RPMI8226 (cell line): ENCODE measurements at regions not wholly inside any gene's neighbourhood (a gene's known extent, or its start where the extent isn't known, plus 50 kb on each side); places are given as distances from the start of the nearest gene placed in this dataset.
"Not testable (repeated sequence)": the region's sequence is repeated elsewhere in the genome, so short reads cannot be mapped to it uniquely, and the experiment has no call there.

Source experiments
- DNase-seq: peaks from one replicate; pipeline ENCODE4 v3.0.0-alpha.2; 2015

DNA sequence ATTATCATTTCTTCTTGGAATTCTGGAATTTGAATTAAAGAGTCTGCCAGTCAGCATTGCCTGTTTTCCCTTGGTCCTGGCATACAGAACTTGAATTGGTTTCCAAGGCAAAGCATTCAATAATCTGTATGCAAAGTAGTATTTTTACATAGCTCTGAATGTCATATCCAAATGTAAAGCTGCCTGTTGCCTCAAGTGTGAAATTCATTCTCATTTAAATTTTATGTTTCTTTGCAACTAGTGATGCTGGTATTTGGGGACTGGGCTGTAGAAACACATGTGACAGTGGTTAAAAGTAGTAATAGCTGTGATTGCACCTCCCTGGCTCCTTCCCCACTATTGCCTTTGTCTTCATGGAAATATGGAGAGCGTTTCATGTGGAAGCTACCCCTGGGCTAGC is 743.9 kb upstream of the GOLIM4 start:
- DNase-seq = no peak

DNA sequence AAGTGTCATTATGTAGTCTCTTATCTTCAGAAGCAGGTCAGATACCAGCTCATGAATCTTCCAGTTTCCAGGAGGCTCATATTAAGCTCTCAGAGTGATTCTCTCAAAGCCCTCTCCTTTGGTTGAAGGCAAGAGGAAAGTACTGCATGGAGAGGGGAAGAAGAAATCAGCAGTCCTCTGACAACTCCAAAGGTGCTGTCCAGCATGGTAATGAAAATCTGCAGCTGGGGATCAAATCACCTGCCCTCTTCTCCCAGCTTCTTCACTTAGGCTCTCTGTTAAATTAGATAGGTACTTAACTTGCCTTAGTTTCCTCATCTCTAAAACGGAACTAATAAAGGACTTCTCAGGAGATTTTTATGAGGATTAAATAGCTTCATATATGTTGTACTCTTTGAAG is 738.8 kb upstream of the GOLIM4 start:
- no peak for DNase-seq

DNA sequence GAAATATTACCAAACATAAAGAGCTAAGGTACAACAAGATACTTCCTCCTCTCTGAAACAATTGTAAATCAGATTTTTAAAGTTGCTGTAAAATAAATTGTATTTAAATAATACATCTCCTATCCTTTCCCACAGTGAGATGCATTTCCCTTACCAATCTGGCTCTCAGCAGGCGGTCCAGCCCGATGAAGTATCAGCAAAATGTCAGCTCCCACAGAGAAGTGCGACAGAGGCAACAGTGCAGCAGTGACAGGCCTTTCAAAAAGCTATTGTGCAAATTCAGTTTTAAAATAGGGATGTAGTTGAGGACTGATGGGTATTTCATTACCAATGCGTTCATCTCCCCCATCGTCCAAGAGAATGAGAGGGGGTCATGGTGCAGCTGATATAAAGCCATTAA is 733.2 kb upstream of the GOLIM4 start:
- no peak for DNase-seq

DNA sequence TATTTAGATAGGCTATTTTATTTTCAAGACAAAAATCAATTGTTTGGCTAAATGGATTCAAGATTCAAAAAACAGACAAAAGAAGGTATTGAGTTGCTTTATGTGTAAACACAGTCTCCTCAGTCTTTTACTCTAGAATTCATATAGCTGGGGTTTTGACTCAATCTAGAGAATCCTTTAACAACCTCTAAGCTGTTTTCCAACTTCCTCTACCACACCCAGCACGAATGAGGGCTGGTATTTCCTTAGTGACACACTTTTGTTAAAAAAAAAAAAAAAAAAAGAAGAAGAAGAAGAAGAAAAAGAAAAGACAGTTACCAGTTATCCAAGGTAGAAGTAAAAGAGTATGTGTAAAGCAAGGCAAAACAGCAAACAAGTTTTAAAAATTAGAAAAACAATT is 732.8 kb upstream of the GOLIM4 start:
- no peak for DNase-seq

DNA sequence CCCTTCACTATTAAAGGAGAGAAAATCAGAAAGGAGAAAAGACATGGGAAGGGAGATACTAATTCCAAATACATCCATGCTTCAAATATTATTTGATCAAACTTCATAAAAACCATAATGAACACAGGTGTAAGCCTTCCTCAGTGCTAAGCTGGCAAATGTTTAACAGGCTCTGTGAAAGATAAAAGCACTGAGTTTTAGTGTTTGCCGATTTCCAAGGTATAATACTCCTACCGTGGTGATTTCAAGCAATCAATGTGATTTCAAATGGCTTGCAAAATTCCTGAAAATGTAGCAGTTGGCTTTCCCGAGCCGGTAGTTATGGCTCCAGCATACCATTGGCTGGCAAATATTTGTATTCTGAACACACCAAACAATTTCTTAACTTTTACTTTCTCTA is 732.3 kb upstream of the GOLIM4 start:
- no peak for DNase-seq

DNA sequence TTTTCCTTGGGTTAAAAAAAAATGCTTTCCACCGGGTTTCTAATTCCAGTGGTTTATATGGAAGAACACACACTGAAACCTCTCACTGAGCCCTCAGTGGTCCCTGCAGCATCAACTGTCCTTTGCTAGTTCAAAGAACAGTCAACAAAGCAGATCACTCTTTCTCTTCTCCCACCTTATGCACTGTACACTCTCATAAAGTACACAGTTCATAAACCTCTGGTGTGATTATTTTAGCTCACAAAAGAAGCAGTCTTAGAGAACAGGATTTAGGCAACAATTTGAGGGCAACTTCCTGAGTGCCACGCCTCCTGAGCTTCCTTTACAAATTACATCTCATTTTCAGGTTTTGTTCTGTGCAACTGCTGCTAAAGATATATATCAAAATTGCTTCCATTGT is 728.4 kb upstream of the GOLIM4 start:
- DNase-seq = no peak

DNA sequence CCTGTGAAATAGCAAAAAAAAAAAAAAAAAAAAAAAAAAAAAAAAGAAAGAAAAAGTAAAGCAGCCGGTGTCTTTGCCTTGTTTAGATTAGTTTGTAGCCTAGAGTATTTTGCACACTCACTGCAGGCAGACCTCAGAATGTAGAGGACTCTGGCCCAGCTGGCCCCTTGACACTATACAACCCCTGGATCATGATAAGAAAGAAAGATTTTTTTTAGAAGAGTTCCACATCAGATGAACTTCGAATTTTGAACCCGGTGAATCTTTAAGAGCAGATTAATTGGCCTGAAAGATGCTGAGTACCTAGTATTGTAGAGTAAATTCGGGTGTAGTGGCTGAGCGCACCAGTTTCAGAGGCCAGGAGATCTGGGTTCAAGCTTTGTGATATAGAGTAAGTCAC is 727.7 kb upstream of the GOLIM4 start:
- DNase-seq = no peak

DNA sequence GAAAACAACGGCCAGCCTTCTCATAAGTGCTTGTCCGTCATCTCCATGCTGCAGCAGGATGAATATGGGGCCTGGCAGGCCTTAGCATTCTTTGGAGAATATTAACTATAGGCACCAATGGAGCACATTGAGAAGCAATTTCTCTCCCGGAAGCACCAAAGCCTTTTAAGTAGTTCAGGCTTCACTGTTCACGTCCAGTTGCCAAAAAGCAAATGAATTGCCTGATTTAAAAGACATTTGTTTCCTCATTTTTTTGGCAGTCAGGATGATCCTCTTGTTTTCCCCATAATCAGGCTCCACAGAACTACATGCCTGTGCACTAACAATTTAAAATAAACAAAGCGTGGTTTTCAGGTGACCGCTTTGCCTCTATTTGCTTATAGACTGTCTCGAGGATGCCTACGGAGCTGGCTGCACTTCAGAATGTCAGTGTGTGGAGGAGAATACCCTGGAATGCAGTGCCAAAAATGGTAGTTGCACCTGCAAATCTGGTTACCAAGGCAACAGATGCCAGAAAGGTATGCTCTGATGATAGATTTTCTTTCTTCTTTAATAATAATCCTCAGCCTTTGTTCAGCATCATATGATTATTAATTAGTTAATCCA is 725.2 kb upstream of the GOLIM4 start:
- no peak for DNase-seq

DNA sequence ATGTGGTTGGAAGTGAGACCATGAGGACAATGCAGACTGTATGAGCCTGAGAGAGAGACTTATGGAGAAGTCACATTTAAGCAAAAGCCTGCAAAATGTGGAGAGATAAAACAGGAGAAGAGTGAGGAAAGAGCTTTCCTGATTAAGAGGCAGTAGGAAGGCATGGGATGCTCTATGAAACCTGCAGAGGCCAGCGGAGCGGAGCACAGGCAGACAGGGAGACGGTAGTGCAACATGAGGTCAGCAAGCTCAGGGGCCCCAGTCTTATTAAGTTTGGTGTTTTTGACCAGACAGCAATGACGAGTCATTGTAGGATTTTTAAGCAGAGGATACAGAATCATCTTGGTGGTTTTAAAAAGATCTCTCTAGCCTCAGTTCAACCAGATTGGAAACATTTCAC is 721.5 kb upstream of the GOLIM4 start:
- no peak for DNase-seq

DNA sequence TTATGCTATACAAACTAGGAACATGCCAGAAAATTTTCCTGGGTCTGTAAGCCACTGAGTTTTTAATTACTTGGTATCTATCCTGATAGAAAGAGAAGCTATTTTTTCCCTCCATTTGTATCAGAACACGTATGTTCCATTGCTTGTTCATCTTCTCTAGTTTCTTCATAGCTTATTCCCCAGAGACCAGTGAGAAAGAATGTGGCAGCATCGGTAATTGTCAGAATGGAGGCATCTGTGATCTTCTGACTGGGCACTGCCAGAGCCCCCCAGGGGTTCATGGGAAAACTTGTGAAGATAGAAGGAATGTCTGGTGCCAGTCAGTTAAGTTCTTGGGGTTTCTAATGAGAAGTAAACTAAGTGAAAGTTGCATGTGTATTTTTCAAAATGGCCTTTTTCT is 720.2 kb upstream of the GOLIM4 start:
- no peak for DNase-seq

DNA sequence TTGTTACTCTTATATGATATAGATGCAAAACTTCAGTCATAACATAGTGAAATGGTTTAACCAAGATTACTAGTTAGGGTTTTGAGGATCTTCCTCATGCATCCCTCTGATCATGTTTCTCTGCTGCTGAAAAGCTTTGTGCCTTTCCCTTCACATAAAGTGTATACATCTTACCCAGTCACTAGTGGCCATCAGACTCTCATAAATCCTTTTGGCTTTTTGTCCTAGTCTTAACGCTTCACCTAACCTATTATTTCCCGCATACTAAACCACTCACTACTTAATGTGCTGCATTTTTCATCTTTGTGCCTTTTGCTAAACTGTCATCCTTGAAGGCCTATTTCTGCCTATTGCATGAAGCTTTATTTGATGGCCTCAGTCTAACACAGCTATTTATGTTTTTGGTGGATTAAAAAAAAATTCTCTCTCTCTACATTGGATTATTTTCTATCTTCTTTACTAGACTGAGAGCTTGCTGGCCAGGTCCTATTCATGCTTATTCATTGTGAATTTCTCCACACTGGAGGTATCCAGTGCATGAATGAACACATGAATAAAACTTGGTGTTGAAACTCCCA is 717.6 kb upstream of the GOLIM4 start:
- DNase-seq = no peak

DNA sequence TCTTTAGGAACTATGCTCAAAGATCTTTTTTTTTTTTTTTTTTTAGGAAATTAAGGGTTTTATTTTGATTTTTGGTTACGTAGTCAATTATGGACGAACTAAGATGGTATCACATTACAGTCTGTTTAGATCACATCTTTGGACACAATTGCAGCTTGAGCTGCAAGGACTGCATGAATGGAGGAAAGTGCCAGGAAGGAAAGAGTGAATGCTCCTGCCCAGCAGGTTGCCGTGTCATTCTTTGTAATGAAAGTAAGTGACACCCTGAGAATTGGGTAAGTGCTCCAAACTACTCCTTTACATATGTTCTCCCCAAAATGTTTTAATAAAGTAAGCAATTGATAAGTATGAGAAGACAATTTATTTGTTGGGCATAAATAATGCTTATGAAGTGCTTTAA is 716.5 kb upstream of the GOLIM4 start:
- no peak for DNase-seq

DNA sequence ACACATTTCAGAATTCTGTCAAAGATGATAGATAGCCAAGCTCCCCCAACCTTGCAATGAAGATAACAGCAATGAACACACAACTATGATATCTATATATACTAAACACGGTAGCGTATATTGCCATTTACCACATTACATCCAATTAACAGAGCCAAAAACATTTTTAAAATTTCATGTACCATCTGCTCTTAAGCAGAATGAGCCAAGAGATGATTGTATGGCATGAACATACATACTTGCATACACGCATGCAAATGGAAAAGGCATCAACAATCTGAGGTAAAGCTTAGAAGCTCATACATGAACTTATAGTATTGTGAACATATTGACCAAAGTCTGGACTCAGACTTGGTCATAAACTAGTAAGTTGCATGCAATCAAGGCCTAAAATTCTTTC is 712.9 kb upstream of the GOLIM4 start:
- DNase-seq = no peak

DNA sequence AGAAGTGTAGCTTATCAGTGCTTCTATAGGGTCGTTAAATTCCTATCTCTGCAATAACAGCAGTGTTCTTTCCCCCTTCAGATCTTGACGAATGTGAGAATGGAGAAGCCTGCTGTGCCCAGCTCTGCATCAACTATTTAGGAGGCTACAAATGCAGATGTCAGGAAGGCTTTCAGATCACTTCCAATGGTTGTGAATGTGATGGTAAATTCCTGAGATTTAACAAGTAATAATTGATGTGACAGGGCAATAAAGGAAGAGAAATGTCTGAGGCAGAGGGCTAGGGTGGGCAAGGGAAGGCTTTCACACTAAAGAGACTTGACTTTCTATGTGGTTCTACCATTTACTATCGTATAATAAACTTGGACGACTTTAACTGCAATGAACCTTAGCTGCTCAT is 711.7 kb upstream of the GOLIM4 start:
- DNase-seq = no peak

DNA sequence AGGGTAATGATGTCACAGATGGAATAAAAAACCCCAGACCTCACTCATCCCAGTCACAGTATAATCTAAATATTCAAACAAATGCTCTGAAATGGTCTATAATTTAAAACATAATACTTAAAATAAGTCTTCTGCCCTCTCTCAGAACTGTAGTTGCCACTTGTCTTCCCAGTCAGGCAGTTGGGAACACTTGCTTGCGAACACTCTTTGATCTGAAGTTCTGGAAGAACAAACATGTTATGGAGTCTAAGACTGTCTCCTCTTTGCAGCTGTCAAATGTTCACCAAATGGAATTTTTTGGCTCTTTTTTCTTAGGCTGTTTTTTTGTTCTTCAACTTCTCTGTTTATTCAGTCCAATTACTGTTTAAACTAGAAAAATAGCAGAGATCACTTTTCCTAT is 711.1 kb upstream of the GOLIM4 start:
- DNase-seq = no peak

DNA sequence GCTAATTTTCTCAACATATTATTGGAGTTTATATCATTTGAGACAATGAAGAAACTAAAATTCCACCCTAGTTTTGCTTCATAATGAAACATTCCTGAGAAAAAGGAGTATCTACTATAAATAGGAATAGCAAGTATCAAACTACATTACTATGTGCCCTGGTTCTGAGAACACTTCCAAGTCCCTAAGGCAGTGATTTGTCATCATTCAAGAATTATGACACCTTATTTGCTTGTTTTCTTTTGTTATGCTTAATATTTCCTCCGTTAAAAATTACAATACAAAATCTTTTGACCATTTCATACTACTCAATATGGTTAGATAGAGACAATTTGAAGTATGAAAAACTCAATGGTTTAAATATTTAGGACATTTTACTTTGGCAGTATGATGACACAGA is 707.8 kb upstream of the GOLIM4 start:
- DNase-seq = no peak

DNA sequence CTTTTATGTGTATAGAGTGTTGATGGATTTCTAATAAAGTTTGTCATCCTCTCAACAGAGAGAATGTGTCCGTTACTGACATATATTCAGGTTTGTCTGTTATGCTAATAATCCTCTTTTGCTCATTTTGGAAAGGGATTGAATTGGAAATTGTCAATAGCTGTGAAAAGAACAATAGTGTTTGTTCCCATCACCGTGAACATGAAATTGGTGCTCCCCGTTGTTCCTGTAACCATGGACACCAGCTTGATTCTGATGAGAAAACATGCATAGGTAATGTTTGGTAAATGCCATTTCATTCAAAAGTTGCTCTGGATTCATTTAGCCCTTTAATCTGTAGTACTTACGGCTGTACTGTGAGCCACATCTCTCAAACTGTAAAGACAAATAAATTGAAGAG is 707.0 kb upstream of the GOLIM4 start:
- no peak for DNase-seq

DNA sequence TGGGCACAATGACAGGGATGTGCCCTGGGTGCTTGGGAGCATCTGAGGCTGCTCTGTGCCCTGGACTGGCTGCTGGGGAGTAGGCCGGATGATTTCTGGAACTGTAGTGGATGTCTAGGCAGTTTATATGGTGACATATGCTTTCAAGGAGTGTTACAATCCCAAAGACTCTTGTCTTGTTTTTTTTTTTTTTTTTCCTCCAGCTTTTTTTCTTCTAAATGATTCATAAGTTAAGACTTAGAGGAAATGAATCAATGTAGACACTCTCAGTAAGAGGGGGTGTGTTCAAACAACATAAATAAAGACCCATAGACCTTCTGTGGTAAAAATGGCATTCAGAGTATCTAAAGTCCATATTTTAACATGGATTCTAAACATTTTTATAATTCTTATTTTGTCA is 706.1 kb upstream of the GOLIM4 start:
- no peak for DNase-seq

DNA sequence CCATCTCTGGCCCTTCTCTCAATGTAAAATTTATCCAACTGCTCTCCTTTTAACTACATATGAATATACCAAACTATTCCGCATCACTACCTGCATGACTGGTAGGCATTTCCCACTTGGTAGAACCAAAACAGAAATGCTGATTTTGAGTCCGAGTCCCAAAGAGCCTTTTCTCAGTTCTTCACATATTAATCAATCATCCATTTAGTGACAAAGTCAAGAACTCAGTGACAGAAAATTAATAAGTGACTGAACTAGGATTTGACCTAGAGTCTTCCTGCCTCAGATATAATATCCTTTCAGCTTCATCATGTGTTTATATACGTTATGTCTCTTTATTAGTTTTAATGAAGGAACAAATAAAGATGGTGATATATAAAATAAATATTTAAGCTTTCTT is 700.6 kb upstream of the GOLIM4 start:
- no peak for DNase-seq

DNA sequence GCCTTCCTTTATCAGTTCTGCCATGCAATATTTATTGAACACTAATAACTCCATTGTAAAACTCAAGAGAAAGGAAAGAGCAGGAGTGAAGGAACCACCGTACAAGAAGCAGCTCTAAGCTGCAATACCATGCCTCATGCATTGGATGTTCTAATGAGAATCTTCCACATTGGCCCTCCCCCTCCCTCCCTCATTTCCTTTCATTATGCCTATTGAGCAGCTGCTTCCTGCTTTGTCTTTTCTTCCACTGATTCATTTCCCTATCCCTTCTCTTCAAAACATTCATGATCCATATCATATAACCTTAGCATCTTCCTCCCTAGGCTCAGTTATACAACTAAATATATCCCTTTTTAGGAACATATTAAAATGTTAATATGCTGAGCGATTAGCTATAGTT is 698.7 kb upstream of the GOLIM4 start:
- DNase-seq = no peak

DNA sequence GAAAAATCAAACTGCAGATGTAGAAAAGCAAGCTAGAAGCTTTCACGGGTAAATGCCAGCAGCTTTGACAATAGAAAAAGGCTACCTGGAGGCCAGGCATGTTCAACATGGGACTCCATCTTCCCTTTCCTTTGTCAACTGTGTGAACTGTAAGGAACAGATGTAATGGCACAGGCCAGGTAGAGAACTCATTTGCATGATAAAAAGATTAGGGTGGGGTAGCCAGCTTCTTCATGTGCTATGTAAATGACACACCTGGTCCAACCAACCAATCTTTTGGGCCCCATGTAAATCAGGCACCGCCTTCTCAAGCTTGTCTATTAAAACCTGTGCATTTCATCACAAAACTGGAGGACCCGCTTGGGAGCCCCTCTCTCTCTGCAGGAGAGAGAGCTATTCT is 686.5 kb upstream of the GOLIM4 start:
- no peak for DNase-seq

DNA sequence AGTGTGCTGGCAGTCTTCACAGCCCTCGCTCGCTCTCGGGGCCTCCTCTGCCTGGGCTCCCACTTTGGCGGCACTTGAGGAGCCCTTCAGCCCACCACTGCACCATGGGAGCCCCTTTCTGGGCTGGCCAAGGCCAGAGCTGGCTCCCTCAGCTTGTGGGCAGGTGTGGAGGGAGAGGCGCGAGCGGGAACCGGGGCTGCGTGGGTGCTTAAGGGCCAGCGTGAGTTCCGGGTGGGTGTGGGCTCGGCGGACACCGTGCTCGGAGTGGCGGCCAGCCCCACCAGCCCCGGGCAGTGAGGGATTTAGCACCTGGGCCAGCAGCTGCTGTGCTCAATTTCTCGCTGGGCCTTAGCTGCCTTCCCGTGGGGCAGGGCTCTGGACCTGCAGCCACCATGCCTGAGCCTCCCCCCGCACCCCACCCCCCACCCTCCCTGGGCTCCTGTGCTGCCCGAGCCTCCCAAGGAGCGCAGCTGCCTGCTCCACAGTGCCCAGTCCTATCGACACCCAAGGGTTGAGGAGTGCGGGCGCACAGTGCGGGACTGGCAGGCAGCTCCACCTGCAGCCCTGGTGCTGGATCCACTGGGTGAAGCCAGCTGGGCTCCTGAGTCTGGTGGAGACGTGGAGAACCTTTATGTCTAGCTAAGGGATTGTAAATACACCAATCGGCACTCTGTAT is 684.4 kb upstream of the GOLIM4 start:
- DNase-seq = not testable (repeated sequence)

DNA sequence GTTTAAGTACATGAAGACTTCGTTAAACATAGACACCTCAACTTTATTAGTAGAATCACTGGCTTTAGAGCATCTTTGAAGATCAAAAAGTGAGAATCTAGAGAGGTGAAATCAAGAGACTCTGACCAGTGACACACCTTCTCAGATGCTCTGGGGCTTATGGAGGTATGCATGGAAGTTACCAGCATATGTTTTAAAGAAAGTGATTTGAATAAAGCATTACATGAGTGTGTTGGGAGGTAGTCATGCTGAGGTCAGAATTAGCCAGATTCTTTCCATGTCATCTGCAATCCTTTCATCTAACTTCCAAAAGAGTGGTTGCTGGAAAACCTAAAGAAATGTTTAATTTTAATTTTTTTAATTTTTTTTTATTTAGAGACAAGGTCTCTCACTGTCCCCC is 658.0 kb upstream of the GOLIM4 start:
- no peak for DNase-seq

DNA sequence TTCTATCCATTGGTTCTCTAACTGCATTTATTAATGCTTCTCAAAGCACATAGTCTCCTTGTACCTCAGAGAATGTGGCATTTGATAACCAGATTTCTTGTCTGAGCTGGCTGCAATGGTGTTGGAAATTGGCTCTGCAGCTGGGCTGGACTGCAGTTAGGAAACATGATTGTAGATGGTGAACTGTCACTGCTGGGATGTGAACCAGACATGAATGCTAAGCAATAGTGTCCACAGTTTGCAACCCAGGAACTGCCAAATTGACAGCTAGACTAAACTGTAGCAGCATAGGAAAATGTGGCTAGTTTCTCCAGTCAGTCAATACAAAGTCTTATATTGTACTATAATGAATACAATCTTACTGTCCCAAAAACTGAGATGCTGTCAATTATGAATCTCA is 656.6 kb upstream of the GOLIM4 start:
- no peak for DNase-seq

DNA sequence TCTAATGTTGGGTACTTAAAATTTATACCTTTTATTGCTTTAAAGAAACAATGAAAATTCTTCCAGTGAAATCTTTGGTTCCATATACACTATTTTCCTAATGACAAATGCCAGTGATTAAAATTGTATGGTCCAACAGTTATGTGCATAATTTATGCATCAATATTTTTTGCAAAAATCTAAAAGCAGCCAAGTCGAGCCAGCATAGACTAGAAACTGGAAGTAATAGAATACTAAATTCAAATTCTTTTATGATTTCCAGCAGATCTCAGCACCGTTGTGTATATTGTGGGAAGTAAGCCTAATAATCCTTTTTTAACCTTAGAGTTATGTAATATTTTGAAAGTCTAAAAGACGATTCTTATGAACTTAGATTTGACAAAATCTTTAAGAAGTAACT is 652.0 kb upstream of the GOLIM4 start:
- DNase-seq = no peak
